NCI-H69 (cell line): ENCODE measurements at regions not wholly inside any gene's neighbourhood (a gene's known extent, or its start where the extent isn't known, plus 50 kb on each side); places are given as distances from the start of the nearest gene placed in this dataset.

ENCODE experiments used
- DNase-seq: peaks from one replicate; lab custom pipeline; 2025; lab: John Stamatoyannopoulos, UW

DNA sequence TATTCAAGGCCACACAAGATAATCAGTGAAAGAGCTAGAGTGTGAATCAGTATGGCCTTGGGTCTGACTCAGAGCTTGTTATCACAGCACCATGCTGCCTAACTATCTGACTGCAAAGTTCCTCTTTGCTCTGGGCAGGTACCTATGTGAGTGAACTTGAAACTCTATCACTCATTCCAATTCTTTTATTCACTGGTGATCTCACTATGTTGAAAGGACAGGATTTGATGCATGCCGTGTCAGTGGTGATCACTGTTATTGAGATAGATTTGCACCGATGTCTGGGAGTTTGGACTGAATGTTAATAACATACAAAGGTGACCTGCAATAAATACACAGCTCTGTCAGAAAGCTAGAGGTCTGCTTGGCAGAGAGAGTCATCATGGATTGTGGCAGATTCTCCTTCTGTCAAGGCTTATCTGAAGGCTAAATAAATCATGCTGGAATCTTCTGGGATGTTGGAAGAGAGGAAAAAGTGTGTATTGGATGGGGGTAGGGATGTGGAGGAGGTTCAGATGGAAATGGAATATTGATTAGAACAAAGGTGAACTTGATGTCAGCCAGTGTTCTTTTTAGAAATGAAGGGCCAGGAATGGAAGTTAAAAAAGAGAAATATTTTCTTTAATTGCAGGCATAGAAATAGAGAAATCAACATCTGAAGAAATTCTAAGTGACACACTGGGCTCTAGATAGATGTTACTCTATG is 91.8 kb upstream of the TNC start:
- DNase-seq = no peak

DNA sequence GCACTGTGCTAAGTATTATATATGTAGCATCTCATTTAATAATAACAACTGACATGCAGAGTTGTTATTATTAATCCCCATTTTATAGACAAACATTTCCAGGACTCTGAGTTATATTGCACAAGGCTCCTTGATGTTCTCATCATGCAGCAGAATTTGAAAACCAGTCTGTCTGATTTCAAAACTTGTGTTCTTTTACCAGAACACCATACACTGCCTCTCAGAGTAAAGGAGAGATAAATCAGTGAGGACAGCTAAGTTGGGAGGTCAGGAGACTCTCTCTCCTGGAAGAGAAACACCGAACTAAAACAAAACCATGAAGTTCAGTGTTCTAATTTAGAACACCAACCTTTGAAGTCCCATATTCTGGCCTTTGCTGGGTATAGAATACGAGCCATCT is 92.7 kb upstream of the TNC start:
- no peak for DNase-seq

DNA sequence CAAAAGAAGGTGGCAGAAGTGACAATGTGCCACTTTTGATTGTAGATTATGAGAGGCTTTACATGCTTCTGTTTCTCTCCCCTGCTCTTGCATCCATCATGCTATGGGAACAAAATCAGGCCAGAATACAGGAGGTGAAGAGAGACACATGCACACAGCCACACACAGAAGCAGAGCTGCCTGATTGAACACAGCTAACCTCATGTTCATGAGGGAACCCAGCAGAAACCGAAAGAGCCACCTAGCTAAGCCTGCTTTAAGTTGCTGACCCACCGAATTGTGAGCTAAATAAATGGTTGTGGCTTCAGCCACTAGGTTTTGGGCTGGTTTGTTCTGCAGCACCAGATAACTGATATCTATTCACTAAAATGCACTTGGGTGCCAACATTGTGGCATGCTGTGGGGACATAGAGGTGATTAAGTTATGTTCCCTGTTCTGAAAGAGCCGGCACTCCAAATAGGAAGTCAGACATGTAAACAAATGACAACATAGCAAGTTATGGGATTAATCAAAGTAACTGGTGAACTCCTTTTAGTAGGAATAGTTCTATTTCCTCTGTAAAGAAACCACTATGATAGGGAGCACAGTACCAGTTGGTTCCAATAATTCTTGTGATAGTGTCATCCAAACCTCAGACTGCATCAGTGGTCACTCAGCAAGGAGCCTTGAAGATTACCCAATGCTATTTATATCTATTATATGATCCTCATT is 93.6 kb upstream of the TNC start:
- DNase-seq = no peak

DNA sequence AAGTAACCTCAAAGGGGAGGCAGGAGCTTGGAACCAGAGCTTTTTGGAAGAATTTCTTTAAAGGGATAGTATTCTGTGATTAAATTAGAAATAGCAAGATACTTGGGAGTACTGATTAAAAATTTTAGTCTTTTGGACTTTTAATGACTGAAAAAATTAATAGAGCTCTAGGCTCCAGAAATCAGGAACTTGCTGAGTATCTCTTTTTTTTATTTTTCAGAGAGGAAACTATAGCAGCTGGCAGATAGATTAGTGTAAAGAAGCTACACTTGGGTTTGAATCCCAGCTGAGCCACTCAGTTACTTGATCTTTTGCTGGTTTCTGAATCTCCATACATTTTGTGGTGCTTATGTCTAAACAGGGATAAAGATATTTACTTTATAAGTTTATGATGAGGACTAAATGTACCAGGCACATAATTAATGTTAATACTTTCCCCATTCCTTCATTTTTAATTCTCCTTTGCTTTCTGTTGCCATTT is 94.2 kb upstream of the TNC start:
- no peak for DNase-seq

DNA sequence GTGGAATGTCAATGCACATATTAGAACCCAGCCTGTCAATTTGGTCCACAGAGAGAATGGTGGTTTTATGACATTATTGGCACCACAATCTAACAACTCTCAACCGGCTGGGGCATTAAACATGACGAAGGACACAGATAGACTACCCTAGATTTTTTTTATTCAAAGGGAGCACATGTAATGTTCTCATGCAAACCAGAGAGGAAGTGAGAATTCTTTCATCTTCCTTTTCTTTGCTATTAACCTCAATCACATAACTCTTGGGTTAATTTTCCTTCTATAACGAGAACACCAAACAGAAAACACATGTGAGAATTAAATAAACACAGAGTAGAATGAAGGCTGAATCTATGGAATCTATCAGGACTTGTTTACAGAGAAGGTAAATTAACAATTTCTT is 94.9 kb upstream of the TNC start:
- no peak for DNase-seq

DNA sequence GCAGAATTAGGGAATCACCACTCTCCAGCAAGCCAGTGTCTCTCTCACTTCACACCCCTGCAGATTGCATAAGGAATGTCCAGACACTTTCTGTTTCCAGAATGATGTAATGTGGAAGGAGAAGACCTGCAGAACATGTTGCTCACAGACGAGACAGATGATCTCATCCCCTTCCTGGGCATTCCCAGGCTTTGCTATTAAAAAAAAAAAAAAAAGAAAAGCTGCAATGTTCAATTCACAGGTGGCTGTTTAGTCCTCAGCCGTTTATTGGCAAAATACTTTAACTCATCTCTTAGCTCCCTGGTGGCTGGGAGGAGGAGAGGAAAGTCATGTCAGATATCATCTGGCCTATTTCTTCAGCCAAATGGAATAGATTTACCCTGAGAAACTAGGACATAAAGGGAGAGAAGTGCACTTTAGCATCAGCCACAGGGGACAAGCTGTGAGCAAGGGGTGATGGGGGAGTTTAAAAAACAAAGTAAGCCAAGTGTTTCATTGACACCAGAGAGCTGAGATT is 95.9 kb upstream of the TNC start:
- DNase-seq = peak; percentile 81

DNA sequence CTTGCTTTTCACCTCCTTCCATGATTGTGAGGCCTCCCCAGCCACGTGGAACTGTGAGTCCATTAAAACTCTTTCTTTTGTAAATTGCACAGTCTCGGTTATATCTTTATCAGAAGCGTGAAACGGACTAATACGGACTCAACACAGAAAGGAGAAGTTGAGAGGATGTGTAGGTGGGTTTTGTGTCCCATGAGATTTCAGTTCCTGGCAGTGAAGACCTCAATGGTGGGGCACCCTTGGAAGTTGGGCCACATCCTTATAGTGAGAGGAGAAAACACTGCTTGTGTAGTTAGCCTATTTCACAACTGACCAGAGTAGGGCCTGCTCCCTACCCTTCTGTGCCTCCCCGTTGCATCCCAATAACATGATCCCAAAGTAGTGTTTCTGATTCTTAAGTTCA is 98.9 kb upstream of the TNC start:
- no peak for DNase-seq

DNA sequence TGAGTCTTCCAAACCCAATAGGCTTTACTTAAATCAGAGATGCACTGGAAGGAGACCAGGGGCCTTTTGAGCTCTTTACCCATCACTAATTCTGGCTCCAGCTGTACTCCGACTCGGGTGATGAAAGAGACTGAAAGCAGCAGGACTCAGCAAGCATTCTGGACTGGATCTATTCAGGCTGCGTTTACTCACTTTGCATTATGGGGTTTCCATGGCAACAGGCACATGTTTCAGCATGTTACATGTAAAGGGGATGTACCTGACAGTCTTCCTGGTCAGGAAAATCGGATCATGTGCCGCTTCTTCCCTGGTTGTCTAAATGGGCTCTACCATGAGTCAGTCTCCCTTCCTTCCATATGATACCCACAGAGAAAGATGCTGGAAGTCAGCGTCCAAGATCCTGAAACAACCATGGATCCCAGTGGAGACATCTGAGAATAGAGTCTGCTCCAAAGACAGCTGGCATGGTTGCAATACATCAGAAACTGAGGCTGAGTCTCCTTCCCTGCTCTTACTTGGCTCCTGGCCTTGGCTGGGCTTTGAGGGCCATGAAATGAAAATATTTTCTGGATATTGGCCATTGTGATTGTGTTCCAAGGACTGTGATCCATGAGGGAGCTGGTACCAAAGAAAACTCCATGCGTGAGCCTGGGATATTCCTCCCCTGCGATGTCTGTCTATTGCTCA is 102.5 kb upstream of the TNC start:
- peak; percentile 85 for DNase-seq

DNA sequence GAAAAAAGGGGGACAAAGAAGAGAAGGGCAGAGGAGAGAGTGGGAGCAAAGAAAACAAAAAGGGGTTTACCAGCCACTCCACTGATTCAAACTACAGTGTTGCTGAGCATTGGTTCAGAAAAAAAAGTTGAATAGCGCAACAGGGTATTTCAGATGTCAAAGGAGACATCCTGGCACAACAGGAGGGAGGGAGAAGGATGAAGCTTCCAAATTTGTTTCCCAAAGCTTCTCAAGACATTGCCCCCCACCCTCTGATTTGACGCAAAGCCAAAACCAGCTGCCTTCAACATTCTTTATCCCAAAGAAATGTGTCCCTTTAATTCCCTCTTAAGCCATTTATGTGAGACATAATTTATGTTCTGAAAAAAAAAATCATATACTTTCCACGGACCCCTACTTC is 105.5 kb upstream of the TNC start:
- no peak for DNase-seq

DNA sequence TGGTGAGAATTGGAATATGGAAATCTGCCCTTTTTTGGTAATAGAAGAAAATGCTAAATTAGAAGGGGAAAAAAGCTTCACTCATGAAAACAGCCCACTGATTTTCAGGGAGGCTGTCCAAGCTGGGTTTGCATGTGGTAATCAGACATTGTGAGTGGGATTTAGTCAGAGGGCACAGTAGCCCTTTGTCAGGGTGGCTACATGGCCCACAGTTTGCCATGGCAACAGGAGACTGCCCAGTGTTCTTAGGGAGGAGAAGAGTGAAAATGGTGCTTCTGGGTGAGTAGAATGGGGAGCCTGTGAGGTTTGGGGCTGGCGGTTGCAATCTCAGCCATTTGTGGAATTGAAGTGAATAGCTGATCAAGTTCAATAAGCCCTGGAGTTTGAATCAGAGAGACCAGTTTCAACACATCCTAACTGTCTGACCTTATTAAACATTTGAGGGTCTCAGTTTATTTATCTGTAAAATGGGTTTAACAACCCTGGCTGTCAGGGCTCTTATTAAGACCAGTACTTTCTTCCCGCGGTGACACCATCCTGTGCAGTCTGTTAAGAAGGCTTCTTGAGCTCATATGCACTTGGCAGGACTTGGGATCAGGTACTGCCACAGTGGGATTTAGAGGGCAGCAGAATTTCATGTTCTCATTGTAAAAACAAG is 107.6 kb upstream of the TNC start:
- no peak for DNase-seq

DNA sequence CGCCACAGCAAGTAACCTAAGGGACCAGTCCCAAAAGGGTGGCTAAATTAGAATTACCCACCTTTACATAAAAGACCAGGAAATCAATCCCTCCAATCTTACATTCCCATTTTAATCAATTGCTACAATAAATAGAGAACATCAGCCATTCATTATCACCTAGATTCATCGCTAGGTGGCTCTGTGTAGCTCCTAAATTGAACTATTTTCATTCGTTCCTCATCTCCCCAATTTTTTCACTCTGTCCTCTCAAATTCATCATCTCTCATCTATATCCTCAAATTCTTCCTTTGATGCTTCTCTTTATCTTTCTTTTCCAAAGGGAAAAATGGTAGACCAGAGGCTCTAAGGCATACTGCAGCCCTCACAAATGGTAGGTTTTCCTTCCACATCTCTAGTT is 108.2 kb upstream of the TNC start:
- no peak for DNase-seq

DNA sequence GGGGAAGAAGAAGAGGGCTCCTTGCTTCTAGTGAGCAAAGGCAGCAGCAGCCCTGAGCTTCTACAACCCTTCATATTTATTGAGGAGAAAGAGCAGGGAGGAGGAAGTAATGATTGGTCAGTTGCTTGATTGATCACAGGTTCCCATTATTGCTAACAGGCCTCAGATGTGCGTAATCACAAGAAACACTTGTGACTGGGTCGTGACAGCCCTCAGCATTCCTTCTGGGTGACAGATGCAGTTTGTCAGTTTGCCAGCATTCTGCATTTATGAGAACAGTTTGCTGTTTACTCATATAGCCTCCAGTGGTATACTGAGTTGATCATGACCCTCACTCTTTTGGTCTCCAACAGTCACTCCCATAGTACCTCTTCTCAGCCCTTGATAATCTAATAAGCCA is 111.5 kb upstream of the TNC start:
- DNase-seq = no peak

DNA sequence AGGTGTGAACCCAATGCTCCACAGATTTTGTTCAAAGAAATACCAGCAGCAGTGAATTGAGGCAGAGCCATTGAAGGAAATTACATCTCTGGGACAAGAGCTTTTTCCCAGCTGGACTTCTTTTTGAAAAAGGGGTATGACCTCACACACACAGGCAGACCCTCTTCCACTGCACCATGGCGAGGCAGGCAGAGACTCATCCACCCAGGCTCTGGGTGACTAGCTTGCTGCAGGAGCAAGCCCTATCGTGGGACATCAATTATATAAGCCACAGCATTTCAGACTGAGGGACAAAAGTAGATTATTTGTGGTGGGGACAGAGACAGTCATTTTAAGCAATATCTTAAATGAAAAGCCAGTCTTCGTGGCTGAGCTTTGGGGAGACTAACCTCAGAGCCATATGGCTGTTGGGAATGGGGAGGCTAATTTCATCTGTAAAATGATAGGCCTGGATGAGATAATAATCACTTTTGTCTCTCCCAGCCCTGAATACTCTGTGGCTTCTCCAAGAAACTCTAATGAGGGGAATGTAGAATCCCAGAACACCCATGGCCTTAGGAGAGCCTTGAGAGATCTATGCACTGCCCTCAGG is 113.1 kb upstream of the TNC start:
- peak; percentile 76 for DNase-seq

DNA sequence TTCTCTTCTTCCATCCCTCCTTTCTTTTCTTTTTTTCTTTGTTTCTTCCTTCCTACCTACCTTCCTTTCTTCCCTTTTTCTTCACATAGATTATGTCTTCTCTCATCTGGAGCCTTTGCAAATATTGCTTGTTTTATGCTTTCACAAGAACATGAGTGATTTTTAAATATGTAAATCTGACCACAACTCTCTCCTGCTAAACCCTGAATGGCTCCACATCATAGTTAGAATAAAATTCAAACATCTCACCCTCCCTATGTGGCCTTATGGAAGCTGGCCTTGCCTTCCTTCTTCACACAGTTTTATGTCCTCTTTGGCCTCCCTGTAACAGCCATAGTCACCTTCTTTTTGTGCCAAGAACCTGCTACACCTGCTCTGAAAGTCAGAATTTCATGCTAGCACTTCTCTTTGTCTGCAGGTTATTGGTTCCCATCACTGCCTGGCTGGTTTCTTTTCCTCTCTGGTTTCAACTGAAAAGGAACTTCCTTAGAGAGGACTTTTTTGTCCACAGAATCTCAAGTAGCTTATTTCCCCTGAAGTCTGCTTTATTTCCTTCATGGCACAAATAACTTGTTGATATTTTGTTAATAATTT is 114.3 kb upstream of the TNC start:
- DNase-seq = no peak

DNA sequence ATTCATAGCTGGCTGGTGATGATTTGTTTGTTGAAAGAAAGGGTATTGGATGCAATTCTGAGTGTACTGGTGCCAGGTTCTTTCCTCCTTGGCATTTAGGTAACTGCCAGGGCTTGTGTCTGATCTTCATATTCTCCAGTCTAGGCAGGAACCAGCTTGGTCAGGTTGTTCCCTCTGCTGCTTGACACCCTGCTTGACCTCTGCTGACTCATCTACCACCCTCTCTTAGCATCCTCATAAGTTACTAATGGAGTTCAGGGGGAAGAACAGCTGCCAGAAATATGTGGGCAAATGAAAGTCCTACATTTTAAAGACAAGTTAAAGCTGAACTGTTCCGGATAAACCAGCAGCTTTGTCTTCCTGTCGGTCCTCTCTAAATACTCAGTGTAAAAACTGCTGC is 116.1 kb upstream of the TNC start:
- DNase-seq = peak; percentile 30

DNA sequence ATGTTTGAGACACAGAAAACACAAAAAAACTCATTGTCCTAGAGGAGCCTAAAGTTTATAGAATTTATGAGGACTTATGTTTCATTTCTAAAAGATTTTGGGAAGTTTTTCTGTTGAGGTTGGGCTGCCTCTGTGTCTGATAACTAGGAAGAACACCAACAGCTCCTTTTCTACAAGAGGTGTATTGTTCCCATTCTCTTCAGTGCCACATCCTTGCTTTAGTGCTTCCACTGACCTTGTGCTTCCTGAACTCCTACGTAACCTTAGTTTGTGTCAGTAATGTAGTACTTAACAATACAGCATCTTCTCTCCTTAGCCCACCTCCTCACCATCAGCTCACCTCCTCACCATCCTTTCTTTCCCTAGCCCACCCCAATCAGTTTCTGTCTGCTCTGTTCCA is 117.3 kb upstream of the TNC start:
- DNase-seq = no peak

DNA sequence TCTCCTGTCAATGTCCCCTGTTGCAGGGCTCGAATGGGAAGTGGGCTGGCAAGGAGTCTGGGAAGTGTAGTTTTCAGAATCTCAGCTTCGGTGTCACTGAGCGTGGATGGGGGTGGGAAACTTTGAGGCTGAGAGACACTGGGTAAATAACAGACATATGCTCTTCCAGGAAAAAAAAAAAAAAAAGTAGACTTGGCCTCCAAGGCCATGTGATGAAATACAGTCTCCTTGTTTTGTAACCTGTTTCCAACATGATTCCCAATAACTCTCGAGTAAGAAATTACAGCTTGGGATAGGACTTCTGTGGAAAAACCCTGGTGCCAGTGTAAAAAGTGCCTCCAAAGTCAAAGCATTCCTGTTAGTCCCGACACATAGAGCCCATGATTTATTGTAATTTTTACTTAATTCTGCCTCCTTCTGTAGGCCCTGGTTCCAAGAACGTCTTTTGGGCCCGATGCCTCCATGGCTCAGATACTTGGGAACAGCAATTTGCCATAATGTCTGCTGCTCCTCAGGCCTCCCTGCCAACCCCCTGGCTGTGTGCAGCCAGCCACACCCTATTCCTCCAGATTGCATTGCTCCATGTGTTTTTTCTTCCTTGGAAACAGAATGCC is 119.5 kb upstream of the TNC start:
- DNase-seq = no peak

DNA sequence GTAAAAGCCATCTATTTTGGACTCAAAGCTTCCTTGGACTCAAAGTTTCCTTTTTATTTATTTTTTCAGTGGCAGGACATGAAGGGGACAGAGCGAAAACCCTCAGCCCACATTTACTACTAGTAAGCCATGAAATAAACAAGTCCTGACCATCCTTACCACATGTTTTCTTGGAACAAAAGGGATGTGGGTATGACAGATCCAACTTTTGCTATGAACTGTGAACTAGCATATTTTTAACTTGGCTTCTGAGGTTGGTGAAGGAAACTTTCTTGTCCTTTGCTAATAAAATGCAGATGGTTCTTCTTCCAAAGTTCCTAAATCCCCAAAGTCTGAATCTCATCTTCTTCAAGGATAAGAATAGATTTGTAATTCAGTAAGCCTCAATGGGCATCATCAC is 122.7 kb upstream of the TNC start:
- no peak for DNase-seq

DNA sequence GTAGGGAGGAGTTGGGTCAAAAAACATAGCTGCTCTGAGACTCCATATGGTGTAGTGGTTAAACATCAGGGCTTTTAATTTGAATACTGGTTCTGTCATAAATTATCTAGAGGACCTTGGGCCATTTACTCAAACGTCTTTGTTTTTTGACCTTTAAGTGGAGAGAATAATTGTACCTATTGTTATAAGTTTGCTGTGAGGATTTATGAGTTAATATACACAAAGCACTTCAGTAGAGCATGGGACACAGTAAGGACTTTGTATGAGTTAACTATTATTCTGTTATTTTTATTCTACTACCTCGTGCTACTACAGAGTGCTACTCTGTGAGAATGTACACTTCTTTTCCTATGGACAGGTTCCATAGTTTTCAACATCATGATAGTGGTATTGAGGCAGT is 123.7 kb upstream of the TNC start:
- DNase-seq = peak; percentile 33

DNA sequence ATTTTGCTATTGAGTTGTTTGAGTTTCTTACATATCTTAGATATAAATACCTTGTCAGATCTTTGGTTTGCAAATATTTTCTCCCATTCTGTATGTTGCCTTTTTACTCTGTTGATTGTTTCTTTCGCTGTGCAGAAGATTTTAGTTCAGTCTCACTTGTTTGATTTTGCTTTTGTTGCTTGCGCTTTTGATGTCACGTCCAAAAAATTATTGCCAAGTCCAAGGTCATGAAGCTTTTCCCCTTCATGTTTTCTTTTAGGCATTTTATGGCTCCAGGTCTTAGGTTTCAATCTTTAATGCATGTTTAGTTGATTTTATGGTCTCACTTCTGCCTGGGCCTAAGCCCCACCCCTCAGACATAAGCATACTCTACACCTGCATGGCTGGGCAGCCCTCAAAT is 131.5 kb upstream of the TNC start:
- DNase-seq = no peak

DNA sequence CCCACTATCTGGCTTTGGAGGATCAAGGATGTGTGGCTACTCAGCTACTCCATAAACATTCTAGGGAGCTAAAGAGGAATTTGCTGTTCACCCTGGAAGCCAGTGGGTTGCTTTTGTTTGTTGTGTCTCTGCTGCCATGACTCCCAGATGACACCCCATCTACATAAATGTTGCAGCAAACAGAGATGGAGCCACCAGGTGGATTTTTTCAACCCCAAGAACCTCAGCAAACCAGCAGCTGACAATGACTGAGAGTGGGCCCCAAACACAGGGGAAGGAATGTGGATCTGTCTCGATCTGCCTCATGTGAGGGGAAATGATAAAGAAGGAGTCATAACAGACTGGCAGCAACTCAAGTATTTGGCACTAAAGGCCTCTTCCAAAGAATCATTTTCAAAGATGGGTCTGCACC is 132.7 kb upstream of the TNC start:
- DNase-seq = no peak
